G401 (cell line): ENCODE measurements at regions not wholly inside any gene's neighbourhood (a gene's known extent, or its start where the extent isn't known, plus 50 kb on each side); places are given as distances from the start of the nearest gene placed in this dataset.

Experiments used
- DNase-seq: peaks from one replicate; pipeline ENCODE4 v3.0.0-alpha.2; 2015; ENCODE audit warnings: low spot score
- in situ Hi-C: cut with HindIII; loops from 2 replicates; pipeline ENCODE4 v1.10.0; 2016; ENCODE audit warnings: low sequenced_read_pairs, mixed read lengths

DNA sequence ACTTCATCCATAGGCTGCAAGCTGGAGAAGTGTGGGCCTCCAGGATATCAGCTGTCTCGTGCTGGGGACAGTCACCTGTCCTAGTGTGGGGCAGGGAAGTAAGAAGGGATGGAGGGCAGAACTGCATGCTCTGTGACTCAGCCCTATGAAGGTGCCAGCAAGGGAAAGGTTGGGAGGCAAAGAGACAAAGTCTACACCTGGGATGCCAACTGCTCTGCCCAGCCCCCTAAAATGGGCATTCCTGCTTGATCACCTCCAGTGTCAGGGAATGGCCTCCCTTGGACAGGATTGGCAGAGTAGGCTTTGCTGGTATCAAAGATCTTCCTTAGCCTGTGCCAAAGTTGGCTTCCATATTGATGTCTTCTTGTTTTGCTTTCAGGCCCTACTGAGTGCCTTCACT, 335.0 kb downstream of the BCL11B start:
- in situ Hi-C loops = no loop called here
- no peak for DNase-seq

DNA sequence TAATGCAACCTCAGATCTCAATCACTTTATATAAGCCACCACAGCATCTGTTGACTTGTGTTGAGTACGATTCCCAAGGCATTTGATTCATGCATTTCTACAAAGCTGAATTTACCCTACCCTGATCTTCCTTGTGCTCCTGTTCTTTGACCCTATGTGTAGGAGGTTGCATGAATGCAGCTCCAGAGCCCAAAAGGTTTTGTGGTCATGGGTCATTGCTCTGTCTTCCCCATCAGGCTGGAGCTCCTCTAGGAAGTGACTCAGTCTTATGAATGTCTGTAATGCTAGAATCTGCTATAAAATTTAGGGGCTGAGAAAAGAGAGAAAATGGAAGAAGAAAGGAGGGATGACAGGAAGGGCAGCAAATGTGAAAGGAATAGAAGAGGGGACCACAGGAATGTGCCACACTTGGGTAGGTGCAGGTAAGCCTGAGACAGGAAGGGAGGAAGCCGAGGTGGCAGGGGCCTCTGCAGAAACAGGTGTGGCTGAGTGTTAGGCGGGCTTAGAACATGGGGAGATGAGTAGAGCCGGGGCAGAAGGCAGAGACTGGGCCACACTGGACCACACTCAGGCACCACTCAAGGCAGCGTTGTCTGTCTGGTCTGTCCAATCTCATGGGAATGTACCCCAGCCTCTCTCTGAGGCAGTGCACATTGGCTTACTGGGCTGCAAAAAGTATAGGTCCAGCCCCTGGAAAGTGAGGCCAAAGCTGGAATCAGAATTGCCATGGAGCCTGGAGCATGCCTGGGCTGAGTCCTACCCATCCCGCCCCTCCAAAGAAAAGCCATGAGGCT, 334.1 kb downstream of the BCL11B start:
- no peak for DNase-seq
- in situ Hi-C loops = no loop called here

DNA sequence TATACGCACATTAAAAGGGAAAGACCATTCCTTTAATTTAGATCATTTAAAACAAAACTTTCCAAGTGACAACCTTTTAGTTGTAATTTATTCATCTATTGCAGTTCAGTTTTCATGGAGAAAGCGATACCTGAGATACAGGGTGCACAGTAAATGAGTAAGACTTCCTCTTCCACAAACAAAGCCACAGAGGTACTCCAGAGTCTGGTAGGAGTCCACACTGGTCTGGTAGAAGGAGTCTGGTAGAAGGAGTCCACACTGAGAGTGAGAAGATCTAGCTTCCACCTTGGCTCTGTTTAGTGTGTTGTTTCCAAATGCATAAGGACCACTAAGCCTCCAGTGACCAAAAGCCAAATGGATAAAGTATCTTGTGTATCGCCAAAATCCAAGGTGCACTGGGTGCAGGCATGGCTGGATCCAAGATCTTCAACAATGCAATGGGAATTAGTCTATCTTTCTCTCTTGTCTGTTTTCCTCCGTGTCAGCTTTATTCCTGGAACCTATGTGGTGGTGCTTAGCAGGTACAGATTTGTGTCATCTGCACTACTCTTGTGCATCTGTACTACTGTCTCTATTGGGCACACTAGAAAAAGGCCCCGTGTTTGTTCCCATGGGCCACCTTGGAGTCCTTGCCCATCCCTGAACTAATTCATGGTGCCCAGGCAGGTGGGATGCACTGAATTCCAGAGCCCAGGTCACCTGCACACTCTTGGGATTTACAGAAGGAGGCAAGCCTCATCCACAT, 331.1 kb downstream of the BCL11B start:
- no peak for DNase-seq
- in situ Hi-C loops = no loop called here

DNA sequence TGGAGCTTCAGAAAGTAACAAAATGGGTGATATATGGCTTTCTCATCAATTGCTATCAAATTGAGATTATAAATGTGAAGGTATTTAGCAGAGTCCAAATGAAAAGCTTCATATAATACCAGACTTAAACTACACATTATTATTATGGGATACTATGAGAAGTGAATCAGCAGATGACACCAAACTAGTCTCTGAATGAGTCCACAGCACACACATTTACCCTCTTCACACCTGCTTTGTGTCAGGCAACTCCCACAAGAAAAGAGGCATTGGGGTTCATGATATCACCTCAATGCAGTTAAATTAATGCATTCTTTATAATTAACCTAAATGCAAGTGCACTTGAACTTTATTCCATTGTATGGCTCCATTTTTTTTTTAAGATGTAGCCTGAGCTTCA, 330.5 kb downstream of the BCL11B start:
- in situ Hi-C loops = no loop called here
- DNase-seq = no peak

DNA sequence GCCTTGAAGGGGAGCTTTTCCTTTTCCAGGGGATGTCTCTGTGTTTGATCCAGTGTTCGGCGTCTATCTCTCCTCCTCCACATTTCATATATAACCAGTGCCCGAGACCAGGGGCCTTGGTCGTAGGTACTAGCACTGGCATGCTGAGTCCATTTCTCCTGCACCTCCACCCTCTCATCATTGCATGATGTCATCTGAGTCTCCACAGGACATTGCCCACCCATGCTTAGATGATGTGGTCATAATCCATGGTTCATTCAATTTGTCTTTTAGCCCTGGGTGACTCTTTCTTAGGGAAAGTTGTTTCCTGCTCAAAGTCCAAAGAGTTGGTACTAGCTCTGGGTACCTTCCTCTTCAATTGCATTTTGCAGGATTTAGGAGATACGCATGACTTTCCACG, 328.1 kb downstream of the BCL11B start:
- in situ Hi-C loops = no loop called here
- no peak for DNase-seq

DNA sequence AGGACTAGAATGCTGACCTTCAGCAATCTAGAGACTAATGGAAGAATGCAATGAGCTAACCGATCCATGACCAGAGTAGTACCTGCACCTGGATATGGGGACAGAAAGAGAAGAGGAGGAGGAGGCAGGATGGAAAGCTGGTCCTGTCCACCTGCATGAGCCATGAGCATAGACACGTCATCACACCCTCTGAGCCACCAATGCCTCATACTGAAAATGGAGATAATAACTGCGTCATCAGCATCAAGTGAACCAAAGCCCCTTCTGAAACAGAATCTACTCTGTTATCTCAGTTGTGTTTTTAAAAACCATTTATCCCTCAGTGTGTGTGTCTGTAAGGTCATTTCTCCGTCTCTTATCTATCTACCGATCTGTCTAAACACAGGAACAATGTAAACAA, 327.0 kb downstream of the BCL11B start:
- in situ Hi-C loops = no loop called here
- no peak for DNase-seq

DNA sequence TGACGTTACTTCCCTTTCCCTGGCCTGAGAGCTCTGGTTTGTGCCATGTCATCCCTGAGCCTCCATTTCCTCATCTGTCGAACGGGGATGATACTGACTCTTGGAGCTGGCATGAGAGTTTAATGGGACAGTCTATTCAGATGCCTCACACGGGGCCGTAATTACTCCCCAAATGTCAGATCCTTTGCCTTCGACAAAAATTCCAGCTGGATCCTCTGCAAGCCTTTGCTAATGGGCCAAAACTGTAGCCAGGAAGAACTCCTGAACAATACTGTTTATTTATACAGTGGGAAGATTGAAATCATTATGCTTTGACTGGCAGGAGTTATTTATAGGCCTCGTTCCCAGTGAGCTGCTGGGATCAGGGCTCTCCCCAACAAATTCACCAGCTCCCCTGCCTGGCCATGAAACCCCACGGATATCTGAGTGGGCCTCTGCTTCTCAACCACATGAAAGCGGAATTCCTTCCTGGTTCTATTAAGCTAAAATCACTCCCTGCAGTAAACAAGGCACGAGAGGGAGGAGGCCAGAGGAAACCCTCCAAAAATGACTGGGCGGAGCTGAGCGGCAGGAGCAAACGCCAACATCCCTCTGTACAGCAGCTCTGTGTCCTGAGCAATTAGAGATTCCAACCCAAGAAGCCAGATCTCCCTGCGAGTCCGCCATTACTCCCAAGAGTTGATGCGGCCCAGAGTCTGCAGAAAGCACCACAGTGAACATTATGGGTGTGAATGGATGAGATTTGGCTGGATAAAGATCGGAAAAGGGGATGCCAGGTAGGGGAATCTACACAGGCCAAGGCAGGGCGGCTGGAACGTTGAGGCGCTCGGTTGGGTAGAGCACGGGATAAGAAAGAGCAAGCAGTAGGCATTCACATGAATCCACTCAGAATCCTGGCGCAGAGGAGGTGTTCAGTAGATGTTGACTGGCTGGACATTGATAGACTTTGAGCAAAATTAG, 326.1 kb downstream of the BCL11B start:
- in situ Hi-C loops = no loop called here
- DNase-seq = peak; percentile 62

DNA sequence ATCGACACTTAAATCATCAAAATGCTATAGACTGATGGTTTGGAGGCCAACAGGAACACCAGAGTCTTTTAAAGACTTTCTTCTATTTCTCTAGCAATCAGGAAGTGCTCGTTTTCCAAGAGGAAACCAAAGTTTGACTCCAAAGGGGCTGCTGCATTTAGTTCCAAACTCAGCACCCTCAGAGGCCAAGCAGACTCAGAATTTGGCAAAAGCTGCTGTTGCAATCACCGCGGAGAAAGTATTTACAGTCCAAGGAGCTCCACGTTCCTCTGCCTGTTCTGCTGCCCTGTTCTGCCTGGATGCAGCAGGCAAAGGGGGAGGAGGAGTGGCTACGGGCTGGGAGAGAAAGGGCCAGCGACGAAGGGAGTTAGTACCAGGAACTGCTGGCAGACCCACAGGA, 325.1 kb downstream of the BCL11B start:
- in situ Hi-C loops = no loop called here
- DNase-seq = peak; percentile 6

DNA sequence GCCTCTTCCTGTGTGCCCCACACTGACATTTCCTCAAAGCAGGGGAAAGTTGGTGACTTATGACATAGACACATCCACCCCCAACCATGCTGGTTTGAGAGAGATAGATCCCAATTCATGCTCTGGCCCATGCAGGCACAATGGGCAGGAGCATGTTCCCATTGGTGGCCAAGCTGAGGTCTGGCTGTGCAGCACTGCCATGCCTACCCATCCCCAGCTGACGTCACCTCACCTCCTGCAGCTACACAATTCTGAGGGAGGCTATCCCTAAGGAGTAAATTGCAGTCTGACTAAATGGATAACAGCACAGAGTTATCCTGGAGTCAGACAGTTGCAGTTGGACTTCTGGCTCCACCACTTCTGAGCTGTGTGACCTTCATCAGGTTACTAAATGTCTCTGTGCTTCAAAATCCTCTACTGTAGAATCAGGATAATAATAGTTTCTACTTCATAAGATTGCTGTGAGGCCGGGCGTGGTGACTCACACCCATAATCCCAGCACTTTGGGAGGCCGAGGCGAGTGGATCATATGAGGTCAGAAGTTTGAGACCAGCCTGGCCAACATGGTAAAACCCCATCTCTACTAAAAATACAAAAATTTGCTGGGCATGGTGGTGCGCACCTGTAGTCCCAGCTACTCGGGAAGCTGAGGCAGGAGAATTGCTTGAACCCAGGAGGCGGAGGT, 323.9 kb downstream of the BCL11B start:
- in situ Hi-C loops = no loop called here
- DNase-seq = no peak

DNA sequence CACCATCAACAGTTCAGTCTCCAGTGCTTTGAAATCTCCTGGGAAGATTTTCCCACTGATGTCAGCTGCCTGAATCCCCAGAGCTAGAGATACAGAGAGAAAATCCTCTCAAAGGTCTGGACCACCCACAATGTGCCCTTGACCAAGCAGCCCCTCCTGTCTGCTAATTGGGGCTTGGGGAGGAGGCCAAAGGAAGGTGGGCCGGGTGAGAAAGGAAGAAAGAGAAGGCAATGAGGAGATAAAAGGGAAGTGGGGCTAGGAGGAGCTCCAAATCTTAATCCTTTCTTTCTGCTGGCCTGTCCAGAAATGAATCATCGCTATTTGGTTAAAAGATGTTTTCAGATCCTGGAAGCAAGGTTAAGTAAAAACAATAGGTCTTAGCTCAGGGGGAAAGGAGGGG, 322.9 kb downstream of the BCL11B start:
- in situ Hi-C loops = no loop called here
- DNase-seq = no peak

DNA sequence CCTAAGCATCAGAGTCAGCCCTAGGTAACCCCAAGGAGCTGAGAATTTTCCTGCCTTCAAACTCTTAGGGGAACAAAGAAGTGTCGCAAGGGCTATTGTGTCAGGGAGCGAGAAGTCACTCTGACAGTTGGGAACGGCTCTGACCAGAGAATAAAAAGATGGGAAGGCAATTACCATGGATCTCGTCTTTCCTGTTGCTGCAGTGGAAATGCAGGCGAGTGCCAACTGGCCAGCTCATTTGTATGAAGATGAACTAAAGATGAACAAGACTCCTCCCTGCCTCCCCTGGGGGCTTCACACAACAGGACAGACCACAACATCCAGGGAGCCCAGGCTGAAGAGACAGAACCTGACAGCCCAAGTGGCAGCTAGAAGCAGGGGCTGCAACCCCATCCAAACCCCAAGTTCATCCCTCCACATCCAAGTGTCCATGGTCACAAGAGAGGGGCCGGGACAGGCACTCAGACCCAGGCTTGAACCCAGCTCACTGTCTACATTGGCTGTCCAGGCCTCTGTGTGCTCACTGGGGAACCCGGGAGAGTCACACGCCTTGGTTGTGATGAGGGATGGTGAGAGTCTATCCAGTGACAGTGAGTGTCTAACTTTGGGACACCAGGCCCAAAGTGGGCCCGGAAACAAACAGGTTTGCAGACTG, 322.4 kb downstream of the BCL11B start:
- in situ Hi-C loops = no loop called here
- peak; percentile 66 for DNase-seq

DNA sequence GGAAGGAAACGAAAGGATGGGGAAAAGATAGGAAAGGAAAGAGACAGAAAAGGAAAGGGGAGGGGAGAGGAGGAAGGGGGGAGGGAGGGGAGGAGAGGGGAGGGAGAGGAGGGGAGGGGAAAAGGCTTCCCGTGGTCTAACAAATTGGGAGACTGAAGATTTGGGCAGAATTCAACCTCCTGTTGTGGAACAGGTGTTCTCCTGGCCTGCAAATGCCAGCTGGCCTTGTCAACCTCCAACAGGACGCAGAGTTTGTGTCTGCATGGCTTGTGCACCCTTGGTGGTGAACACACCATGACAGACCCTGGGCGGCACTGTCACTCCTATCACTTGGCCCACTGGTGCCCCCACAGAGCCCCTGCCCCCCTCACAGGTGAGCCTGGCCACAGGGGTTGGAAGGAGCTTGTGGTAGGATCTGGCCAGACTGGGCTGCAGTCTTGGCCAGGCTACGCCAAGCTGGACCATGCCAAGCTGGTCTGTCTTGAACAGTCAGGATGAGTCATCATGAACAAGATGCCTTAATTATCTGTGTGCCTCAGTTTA, 321.6 kb downstream of the BCL11B start:
- DNase-seq = peak; percentile 96
- in situ Hi-C loops = no loop called here

DNA sequence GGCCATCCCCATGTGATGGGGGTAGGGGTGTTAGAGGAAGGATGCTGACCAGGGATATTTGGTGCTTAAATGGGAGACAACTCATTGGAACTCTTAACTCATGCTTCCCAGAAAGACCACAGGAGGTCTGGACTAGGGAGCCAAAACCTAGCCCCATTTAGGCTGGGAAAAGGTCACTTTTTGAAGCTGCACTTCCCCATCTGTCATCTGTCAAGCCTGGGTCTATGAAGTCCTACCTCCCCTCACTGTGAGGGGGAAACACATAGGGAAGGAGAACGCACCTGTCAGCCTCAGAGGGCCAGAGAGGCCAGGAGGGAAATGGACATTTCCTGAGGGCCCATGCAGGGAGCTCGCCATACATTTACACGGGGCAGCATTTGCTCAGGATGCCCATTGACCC, 321.0 kb downstream of the BCL11B start:
- in situ Hi-C loops = no loop called here
- DNase-seq = peak; percentile 59

DNA sequence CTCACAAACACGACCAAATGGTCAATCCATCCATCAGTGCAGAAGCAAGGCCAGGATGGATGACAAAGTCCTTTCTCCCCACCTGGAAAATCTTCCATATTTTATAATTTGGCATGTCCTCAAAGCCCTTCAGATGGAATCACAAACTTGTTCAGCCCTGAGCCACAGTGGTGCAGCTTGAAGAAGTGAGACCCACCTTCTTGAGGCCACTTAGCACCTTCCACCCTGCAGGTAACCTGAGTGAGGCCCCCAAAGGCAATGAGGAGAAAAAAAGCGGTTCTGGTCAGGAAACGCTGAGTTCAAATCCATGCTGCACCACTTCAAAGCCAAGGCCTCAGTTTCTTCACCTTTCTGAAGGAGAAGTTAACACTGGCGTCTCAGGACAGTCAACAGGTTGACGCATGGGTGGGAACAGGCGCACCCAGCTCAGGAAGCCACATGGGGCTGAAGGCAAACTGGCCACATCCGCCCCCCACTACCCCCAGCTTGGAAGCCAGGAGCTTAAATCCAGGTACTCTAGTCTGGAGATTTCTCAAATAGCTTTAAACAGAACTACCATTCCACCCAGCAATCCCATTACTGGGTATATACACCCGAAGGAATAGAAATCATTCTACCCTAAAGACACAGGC, 320.4 kb downstream of the BCL11B start:
- in situ Hi-C loops = no loop called here
- no peak for DNase-seq

DNA sequence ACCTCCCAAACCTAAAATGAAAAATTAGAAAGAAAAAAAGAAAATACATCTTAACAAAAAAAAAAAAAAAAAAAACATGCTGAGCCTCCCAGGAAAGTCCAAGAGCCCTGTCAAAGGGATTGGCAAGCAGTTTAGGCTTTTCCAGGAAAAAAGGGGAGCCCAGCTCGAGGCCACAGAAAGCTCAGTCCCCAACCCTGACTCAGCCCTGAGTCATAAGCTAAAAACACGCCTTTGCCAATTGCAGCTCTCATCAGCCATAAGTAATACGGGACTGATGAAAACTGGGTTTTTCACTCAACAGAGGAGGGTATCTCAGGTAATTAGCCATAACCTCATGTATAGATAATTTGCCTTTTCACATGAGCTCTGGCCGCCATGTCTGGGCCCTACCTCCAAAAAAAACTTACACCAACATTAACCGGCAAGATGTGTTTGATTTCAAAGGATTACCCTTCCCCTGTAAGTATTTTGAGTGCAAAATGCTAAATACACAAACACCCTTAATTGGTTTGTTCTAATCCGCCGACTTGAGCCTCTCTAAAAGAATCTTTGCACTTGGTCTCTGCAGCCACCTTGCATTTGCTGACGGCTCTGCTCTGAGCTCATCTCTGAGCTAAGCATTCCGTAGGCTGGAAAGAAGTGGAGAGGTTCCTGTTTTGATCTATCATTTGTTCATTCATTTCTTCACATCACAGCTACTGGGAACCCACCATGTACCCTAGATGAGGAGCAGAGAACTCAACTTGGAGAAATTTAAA, 319.2 kb downstream of the BCL11B start:
- in situ Hi-C loops = no loop called here
- DNase-seq = no peak

DNA sequence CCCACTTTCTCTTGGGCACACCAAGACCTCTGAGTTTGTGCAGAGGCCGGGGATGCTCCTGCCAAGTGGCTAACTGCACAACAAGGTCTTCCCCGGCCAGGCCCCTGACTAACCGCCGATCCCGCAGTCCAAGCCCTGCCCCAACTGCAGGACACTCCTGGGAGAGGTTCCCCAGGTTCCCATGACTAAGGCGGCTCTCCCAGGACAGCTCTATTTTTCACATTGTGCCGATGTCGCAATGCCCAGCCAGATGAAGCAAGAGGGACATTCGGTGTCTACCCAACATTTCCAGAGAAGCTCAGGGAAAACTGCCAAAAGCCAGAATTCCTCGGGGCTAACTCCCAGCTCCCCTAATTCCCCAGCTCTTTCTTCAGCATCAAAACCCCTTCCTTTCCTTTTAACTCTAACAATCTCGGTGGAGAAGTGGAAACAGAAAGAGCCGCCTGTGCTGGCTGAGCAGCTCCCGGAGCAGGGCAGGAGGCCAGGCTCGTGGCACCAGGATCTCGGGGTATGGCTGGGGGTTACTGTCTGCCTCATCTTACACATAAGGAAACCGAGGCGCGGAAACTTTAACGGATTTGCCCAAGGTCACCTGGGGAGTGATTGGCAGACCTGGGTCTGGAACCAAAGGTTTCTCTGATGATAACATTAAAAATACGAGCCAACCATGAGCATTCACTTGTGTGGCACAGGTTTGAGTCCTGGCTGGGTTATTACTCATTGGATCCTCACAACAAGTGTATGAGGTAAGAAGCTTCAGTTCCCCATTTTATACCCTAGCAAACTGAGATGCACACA, 318.2 kb downstream of the BCL11B start:
- in situ Hi-C loops = no loop called here
- no peak for DNase-seq
